ENCODE measurements at regions not wholly inside any gene's neighbourhood (a gene's known extent, or its start where the extent isn't known, plus 50 kb on each side); places are given as distances from the start of the nearest gene placed in this dataset.

DNA sequence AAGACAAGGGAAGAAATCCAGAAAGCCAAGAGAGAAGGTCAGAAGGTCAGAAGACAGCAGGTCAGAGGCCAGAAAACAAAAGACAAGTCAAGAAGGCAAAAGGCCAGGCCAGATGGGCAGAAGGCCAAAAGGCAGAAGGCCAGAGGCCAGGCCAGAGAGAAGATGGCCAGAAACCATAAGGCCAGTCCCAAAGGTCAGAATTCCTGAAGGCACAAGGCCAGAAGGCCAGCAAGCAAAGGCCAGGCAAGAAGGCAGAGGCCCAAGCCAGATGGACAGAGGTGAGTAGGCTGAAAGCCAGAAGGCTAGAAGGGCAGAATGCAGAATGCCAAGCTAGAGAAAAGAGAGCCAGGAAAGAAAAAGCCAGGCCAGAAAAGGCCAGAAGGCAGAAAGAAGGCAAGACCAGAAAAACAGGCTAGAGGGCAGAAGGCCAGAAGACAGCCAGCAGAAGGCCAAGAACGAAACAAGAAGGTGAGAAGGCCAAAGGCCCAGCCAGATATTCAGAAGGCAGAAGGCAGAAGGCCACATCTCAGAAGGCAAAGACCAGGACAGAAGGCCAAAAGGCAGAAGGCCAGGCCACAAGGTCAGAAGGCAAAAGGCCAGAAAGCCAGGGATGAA lies 186.3 kb downstream of the TUBA3C start:
- POLR2A ChIA-PET = no interaction called here
- Mint-ChIP-seq H3K9me3 (ENCODE audit: unreplicated experiment) (peaks cover 62% of the 10 kb centered on the region), H3K4me3 (ENCODE audit: unreplicated experiment) (no peak overlapping the region), H3K27ac (ENCODE audit: low read depth, unreplicated experiment) (no peak overlapping the region), H3K27me3 (ENCODE audit: insufficient read depth, unreplicated experiment) (no peaks in the 10 kb centered on the region), H3K36me3 (ENCODE audit: insufficient read depth, unreplicated experiment) (peaks cover 4% of the 10 kb centered on the region), H3K4me1 (ENCODE audit: insufficient read depth, unreplicated experiment) (peaks cover 11% of the 10 kb centered on the region)
- DNase-seq (ENCODE audit: unreplicated experiment) = no peak
- no TSS peak for BruUV-seq (replicated peaks)
- TF ChIP-seq, protein P1, sequence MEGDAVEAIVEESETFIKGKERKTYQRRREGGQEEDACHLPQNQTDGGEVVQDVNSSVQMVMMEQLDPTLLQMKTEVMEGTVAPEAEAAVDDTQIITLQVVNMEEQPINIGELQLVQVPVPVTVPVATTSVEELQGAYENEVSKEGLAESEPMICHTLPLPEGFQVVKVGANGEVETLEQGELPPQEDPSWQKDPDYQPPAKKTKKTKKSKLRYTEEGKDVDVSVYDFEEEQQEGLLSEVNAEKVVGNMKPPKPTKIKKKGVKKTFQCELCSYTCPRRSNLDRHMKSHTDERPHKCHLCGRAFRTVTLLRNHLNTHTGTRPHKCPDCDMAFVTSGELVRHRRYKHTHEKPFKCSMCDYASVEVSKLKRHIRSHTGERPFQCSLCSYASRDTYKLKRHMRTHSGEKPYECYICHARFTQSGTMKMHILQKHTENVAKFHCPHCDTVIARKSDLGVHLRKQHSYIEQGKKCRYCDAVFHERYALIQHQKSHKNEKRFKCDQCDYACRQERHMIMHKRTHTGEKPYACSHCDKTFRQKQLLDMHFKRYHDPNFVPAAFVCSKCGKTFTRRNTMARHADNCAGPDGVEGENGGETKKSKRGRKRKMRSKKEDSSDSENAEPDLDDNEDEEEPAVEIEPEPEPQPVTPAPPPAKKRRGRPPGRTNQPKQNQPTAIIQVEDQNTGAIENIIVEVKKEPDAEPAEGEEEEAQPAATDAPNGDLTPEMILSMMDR (IDR thresholded peaks at IDR 0.05; ENCODE audit: unreplicated experiment) = no peak
- CTCF ChIA-PET = no interaction called here
- intact Hi-C loops (cut with micrococcal nuclease) = no loop called here

DNA sequence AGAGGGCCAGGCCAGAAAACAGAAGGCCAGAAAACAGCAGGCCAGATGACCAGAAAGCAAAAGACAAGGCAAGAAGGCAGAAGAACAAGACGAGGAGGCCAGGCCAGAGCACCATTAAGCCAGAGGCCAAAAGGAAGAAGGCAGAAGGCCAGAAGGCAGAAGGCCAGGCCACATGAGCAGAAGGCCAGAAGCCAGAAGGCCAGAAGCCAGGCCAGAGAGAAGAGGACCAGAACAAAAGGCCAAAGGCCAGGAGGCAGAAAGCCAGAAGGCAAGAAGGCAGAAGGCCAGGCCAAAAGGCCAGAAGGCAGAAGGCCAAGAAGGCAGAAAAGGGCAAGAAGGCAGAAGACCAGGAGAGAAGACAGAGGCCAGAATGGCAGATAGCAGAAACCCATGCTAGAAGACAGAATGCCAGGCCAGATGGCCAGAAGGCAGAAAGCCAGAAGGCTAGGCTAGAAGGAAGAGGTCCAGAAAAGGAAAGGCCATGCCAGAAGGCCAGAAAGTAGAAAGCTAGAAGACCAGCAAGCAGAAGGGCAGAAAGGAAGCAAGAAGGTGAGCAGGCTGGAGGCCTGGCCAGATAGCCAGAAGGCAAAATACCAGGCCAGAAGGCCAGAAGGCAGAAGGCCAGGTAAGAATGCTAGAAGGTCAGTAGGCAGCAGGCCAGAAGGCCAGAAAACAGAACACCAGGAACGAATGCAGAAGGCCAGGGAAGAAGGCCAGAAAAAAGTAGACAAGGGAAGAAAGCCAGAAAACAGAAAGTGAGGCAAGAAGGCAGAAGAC lies 187.6 kb downstream of the TUBA3C start:
- DNase-seq (ENCODE audit: unreplicated experiment) = no peak
- TF ChIP-seq, protein P1 (IDR thresholded peaks at IDR 0.05; ENCODE audit: unreplicated experiment) = no peak
- Mint-ChIP-seq H3K27me3 (ENCODE audit: insufficient read depth, unreplicated experiment) (no peaks in the 10 kb centered on the region), H3K36me3 (ENCODE audit: insufficient read depth, unreplicated experiment) (peaks cover 4% of the 10 kb centered on the region), H3K9me3 (ENCODE audit: unreplicated experiment) (peaks cover 62% of the 10 kb centered on the region), H3K27ac (ENCODE audit: low read depth, unreplicated experiment) (no peak overlapping the region), H3K4me1 (ENCODE audit: insufficient read depth, unreplicated experiment) (peaks cover 11% of the 10 kb centered on the region), H3K4me3 (ENCODE audit: unreplicated experiment) (no peak overlapping the region)
- ChIA-PET CTCF (no interaction called here), POLR2A (no interaction called here)
- no TSS peak for BruUV-seq (replicated peaks)
- intact Hi-C loops (cut with micrococcal nuclease) = no loop called here

DNA sequence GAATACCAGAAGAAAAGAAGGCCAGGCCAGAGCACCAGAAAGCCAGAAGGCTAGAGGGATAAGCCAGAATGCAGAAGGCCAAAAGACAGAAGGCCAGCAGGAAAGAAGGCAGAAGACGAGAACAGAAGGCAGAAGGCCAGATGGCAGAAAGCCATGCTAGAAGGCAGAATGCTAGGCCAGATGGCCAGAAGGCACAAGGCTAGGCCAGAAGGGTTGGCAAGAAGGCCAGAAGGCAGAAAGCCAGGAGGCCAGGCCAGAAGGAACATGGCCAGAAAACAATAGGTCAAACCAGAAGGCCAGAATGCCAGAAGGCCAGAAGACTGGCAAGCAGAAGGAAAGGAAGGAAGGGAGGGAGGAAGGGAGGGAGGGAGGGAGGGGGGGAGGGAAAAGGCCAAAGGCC lies 188.8 kb downstream of the TUBA3C start:
- H3K27me3 Mint-ChIP-seq (ENCODE audit: insufficient read depth, unreplicated experiment) = no peaks in the 10 kb centered on the region
- ChIA-PET CTCF (no interaction called here), POLR2A (no interaction called here)
- no peak overlapping the region for H3K4me3 Mint-ChIP-seq (ENCODE audit: unreplicated experiment)
- no peak for DNase-seq (ENCODE audit: unreplicated experiment)
- H3K27ac Mint-ChIP-seq (ENCODE audit: low read depth, unreplicated experiment) = no peak overlapping the region
- BruUV-seq (replicated peaks) = no TSS peak
- TF ChIP-seq, protein P1 (IDR thresholded peaks at IDR 0.05; ENCODE audit: unreplicated experiment) = no peak
- H3K9me3 Mint-ChIP-seq (ENCODE audit: unreplicated experiment) = peaks cover 73% of the 10 kb centered on the region
- peaks cover 11% of the 10 kb centered on the region for H3K4me1 Mint-ChIP-seq (ENCODE audit: insufficient read depth, unreplicated experiment)
- H3K36me3 Mint-ChIP-seq (ENCODE audit: insufficient read depth, unreplicated experiment) = peaks cover 4% of the 10 kb centered on the region
- intact Hi-C loops (cut with micrococcal nuclease) = no loop called here

DNA sequence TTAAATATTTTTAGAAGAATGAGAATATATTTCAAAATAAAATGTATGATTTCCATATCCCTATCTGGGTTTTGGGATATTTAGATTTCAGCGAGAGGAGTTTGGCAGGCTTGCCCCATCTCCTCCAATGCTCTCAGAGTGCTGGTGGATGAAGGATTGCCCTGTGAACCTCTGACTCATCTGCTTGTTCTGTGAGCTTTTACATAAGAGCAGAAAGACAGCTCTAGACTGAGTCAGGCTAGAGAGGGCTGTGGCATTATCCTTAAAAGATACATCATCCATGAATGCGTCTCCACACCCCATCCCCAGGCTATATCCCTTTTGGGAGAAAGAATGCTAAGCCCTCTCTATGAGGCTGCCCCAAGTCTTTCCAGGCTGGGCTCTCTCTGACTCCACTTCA lies 190.6 kb downstream of the TUBA3C start:
- BruUV-seq (replicated peaks) = no TSS peak
- ChIA-PET CTCF (no interaction called here), POLR2A (interaction anchor here (0.6 kb wide), 1 partner anchor 32 kb away, joined by 4 read pairs; no protein-coding TSS in a partner anchor)
- TF ChIP-seq, protein P1 (IDR thresholded peaks at IDR 0.05; ENCODE audit: unreplicated experiment) = no peak
- Mint-ChIP-seq H3K27me3 (ENCODE audit: insufficient read depth, unreplicated experiment) (no peaks in the 10 kb centered on the region), H3K27ac (ENCODE audit: low read depth, unreplicated experiment) (no peak overlapping the region), H3K36me3 (ENCODE audit: insufficient read depth, unreplicated experiment) (peaks cover 4% of the 10 kb centered on the region), H3K9me3 (ENCODE audit: unreplicated experiment) (peaks cover 69% of the 10 kb centered on the region), H3K4me3 (ENCODE audit: unreplicated experiment) (no peak overlapping the region), H3K4me1 (ENCODE audit: insufficient read depth, unreplicated experiment) (peaks cover 11% of the 10 kb centered on the region)
- intact Hi-C loops (cut with micrococcal nuclease) = no loop called here
- DNase-seq (ENCODE audit: unreplicated experiment) = no peak

Measured in MCF 10A (cell line).